ENCODE measurements at regions not wholly inside any gene's neighbourhood (a gene's known extent, or its start where the extent isn't known, plus 50 kb on each side); places are given as distances from the start of the nearest gene placed in this dataset.

DNA sequence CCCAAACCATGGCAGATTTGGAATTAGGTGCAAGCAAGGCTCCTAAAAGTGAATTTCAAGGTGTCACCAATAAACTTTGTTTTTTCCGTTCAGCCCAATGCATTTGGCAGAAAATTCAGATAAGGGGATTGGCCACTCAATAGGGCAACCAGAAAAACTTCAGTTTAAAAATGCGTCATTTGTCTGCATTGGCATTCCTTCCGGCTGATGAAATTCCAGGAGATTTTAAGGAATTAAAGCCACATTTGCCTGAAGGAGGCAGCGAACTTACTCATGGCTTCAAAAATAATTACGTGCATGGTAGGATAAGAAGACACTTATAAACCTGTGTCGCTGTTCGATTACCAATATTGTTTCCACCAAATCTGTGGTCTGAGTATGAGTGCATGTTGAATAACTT, 151.9 kb downstream of the SALL1 start:
- intact Hi-C loops (cut with DNase I; ENCODE audit: low total_unique reads) = no loop called here
- no peak for TF ChIP-seq POLR2A (IDR thresholded peaks at IDR 0.05)
- TF ChIP-seq, protein P1, sequence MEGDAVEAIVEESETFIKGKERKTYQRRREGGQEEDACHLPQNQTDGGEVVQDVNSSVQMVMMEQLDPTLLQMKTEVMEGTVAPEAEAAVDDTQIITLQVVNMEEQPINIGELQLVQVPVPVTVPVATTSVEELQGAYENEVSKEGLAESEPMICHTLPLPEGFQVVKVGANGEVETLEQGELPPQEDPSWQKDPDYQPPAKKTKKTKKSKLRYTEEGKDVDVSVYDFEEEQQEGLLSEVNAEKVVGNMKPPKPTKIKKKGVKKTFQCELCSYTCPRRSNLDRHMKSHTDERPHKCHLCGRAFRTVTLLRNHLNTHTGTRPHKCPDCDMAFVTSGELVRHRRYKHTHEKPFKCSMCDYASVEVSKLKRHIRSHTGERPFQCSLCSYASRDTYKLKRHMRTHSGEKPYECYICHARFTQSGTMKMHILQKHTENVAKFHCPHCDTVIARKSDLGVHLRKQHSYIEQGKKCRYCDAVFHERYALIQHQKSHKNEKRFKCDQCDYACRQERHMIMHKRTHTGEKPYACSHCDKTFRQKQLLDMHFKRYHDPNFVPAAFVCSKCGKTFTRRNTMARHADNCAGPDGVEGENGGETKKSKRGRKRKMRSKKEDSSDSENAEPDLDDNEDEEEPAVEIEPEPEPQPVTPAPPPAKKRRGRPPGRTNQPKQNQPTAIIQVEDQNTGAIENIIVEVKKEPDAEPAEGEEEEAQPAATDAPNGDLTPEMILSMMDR (IDR thresholded peaks at IDR 0.05) = no peak
- WGBS, 2 donors = 84 to 86% methylated on average over 7 of the region's 7 CpGs
- no peak for DNase-seq (ENCODE audit: low spot score in 2 of 2)
- no peak overlapping the region for H3K4me3 ChIP-seq (ENCODE audit: low read depth, poor library complexity, severe bottlenecking)

DNA sequence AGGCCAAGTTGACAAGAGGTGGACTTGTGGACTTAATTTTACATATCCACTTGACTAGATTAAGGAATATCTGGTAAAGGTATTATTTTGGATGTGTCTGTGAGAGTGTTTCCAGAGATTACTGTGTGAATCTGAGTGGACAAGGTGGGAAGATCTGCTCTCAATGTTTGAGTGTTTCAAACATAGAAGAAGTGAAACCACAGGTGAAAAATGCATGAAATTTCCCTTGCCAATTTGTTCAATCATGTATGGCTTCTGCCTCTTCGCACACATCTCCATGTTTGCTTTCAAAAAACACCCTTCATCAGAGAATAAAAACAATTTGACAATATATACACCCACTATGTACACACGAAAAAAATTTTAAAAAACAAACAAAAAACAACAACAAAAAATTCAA, 152.7 kb downstream of the SALL1 start:
- TF ChIP-seq POLR2A (IDR thresholded peaks at IDR 0.05) = no peak
- TF ChIP-seq, protein P1 (IDR thresholded peaks at IDR 0.05) = no peak
- WGBS, 2 donors = 84 to 88% methylated on average over 2 of the region's 2 CpGs
- no peak overlapping the region for H3K4me3 ChIP-seq (ENCODE audit: low read depth, poor library complexity, severe bottlenecking)
- intact Hi-C loops (cut with DNase I; ENCODE audit: low total_unique reads) = no loop called here
- DNase-seq (ENCODE audit: low spot score in 2 of 2) = no peak

DNA sequence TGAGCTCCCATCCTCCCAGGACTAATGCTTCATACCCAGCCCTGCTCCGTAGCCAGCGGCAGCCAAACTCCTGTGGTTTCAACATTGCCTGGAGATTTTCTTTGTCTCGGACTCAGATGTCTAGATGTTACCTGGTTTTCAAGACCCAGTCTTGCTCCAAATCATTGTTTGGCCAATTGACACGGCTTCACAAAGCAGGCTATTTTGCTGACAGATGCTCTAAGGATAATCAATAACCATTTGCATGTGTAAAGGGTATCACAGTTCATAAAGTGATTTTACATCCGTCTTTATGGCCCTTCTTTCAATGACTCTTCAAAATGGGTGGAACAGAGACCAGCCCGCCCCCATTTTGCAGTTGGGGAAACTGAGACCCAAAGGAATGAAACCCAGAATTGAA, 153.4 kb downstream of the SALL1 start:
- TF ChIP-seq POLR2A (IDR thresholded peaks at IDR 0.05) = no peak
- TF ChIP-seq, protein P1 (IDR thresholded peaks at IDR 0.05) = no peak
- intact Hi-C loops (cut with DNase I; ENCODE audit: low total_unique reads) = no loop called here
- DNase-seq (ENCODE audit: low spot score in 2 of 2) = no peak
- 76 to 80% methylated on average over 6 of the region's 6 CpGs for WGBS, 2 donors
- H3K4me3 ChIP-seq (ENCODE audit: low read depth, poor library complexity, severe bottlenecking) = no peak overlapping the region

DNA sequence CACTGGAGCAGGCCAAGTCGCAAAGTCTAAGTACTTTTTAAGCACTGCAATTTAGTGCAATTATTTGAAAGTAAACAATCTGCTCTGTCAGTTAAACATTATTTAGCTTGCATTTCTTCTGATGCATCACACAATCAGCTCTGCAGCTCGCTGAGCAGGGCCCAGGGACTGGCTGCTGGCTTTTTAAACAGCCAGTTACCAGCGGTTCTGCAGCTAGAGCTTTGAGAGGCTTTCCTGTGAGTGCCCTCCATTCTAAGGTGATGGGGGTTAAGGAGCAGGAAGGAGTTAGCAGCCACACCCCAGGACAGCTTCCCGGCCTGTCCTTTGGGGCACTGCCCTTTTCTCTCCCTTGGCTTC, 154.3 kb downstream of the SALL1 start:
- H3K4me3 ChIP-seq (ENCODE audit: low read depth, poor library complexity, severe bottlenecking) = no peak overlapping the region
- TF ChIP-seq, protein P1 (IDR thresholded peaks at IDR 0.05) = no peak
- no peak for TF ChIP-seq POLR2A (IDR thresholded peaks at IDR 0.05)
- intact Hi-C loops (cut with DNase I; ENCODE audit: low total_unique reads) = no loop called here
- WGBS, 2 donors = 54 to 64% methylated on average over 4 of the region's 4 CpGs
- no peak for DNase-seq (ENCODE audit: low spot score in 2 of 2)

DNA sequence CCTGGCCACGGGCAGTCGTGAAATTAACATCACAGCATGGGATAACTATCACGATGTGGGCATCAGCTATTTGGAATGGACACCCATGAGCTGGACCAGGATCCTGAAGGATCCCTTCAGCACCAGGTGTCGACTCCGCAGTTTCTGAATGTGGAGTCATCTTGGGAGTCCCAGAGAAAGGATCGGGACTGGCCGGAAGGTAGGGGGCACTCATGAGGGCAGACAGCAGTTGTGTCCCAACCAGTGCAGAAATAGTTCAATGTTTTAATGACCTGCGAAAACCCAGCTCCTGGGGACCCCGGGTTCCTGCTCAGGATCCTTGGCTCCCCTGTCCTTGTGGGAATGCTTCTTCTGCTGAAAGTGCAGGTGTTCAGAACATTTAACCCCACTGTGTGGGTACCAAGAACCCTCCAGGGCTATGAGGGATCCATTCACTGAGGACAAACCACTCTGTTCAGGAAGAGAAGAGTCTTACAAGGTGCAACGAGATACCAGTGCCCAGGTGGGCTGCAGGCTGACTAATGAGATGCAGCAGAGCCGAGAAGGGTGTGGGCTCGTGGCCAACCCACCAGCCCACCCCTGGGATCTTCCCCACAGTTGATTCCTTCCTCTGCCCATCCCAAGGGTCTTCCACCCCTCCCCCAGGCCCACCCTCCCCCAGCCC, 154.8 kb downstream of the SALL1 start:
- intact Hi-C loops (cut with DNase I; ENCODE audit: low total_unique reads) = no loop called here
- DNase-seq (ENCODE audit: low spot score in 2 of 2) = peak in 1 of 2 donors; percentile 70
- H3K4me3 ChIP-seq (ENCODE audit: low read depth, poor library complexity, severe bottlenecking) = no peak overlapping the region
- 74 to 77% methylated on average over 12 of the region's 12 CpGs for WGBS, 2 donors
- TF ChIP-seq, protein P1 (IDR thresholded peaks at IDR 0.05) = no peak

DNA sequence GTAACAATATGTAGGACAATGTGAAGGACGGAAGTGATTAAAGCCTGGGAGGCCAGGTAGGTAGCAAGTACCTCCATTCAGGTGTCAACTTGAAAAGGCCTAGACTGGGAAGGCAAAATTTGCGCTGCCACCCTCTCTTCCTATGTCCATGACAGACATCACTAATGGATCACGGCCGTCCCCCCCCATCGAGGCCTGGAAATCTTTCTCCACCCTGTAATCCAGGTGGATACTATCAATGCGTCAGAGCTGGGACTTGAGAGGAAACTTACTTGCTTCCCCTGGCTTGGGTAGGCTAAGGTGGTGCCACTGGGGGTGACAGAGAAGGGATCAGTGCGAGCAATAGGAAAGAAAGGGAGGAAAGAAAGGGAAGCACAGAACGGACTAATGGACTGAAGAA, 156.1 kb downstream of the SALL1 start:
- 83 to 86% methylated on average over 8 of the region's 8 CpGs for WGBS, 2 donors
- TF ChIP-seq, protein P1 (IDR thresholded peaks at IDR 0.05) = no peak
- no peak for TF ChIP-seq POLR2A (IDR thresholded peaks at IDR 0.05)
- intact Hi-C loops (cut with DNase I; ENCODE audit: low total_unique reads) = no loop called here
- peak in 1 of 2 donors; percentile 82 for DNase-seq (ENCODE audit: low spot score in 2 of 2)
- no peak overlapping the region for H3K4me3 ChIP-seq (ENCODE audit: low read depth, poor library complexity, severe bottlenecking)
